DND-41 (cell line): ENCODE measurements at regions not wholly inside any gene's neighbourhood (a gene's known extent, or its start where the extent isn't known, plus 50 kb on each side); places are given as distances from the start of the nearest gene placed in this dataset.

Experiments
- EZH2 ChIP-seq: IDR thresholded peaks from 3 replicates; pipeline ENCODE4 v1.6.1; 2012; ENCODE audit warnings: borderline replicate concordance, low read depth, mild to moderate bottlenecking, moderate library complexity, low read length, inconsistent platforms; ENCODE audit not compliant: severe bottlenecking
- TF ChIP-seq, protein P1 (sequence below): IDR thresholded peaks from 2 replicates; pipeline ENCODE4 v1.5.1; 2012; ENCODE audit warnings: borderline replicate concordance, low read length, moderate library complexity, mild to moderate bottlenecking; ENCODE audit not compliant: poor library complexity, severe bottlenecking; ENCODE audit errors: extremely low read depth

DNA sequence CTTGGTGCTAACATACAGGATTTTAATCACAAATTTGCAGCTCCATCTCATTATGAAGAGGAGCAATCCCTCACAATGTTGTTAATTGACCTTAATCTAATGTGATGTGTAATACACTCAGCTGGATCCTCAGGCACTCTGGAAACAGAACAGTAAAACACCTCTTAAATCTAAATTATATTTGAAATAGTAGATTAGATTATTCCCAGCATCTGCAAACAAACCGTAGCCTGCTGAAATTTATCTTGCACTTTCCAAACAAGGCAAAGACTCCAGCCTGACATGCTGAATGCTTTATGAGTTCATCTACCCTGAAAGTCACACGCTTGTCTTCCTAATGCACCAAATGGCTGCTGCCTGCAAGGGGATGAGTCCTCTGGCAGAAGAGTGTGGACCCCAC is 402.3 kb upstream of the GYPC start:
- TF ChIP-seq, protein P1, sequence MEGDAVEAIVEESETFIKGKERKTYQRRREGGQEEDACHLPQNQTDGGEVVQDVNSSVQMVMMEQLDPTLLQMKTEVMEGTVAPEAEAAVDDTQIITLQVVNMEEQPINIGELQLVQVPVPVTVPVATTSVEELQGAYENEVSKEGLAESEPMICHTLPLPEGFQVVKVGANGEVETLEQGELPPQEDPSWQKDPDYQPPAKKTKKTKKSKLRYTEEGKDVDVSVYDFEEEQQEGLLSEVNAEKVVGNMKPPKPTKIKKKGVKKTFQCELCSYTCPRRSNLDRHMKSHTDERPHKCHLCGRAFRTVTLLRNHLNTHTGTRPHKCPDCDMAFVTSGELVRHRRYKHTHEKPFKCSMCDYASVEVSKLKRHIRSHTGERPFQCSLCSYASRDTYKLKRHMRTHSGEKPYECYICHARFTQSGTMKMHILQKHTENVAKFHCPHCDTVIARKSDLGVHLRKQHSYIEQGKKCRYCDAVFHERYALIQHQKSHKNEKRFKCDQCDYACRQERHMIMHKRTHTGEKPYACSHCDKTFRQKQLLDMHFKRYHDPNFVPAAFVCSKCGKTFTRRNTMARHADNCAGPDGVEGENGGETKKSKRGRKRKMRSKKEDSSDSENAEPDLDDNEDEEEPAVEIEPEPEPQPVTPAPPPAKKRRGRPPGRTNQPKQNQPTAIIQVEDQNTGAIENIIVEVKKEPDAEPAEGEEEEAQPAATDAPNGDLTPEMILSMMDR, result no peak
- TF ChIP-seq EZH2, result no peak
